NCI-H1417 treated with DMSO at 0.1 percent for 48 hours (cell line): ENCODE measurements at regions not wholly inside any gene's neighbourhood (a gene's known extent, or its start where the extent isn't known, plus 50 kb on each side); places are given as distances from the start of the nearest gene placed in this dataset.
"Not testable (repeated sequence)": the region's sequence is repeated elsewhere in the genome, so short reads cannot be mapped to it uniquely, and the experiment has no call there.

Experiments used
- DNase-seq: peaks from one replicate; lab custom pipeline; 2025; lab: John Stamatoyannopoulos, UW

- DNase-seq: no peak
Measured at GRCh38 chr4:27360790-27361267, 500.2 kb downstream of the STIM2 start.

- no peak for DNase-seq
Measured at GRCh38 chr4:27364509-27364908, 503.9 kb downstream of the STIM2 start.

GRCh38 chr4:27366104-27366823, 505.6 kb downstream of the STIM2 start:
- DNase-seq: no peak

GRCh38 chr4:27368781-27369180, 508.1 kb downstream of the STIM2 start:
- DNase-seq: no peak

- DNase-seq: no peak
Measured at GRCh38 chr4:27381815-27382214, 521.2 kb downstream of the STIM2 start.

GRCh38 chr4:27387711-27388110, 527.1 kb downstream of the STIM2 start:
- no peak for DNase-seq

- DNase-seq: no peak
Measured at GRCh38 chr4:27397886-27398285, 537.2 kb downstream of the STIM2 start.

- no peak for DNase-seq
Measured at GRCh38 chr4:27398631-27399310, 538.1 kb downstream of the STIM2 start.

- DNase-seq: no peak
Measured at GRCh38 chr4:27407616-27408015, 547.0 kb downstream of the STIM2 start.

- no peak for DNase-seq
Measured at GRCh38 chr4:27412613-27413012, 552.0 kb downstream of the STIM2 start.

GRCh38 chr4:27414887-27415731, 554.5 kb downstream of the STIM2 start:
- DNase-seq: no peak

GRCh38 chr4:27428661-27429060, 568.0 kb downstream of the STIM2 start:
- DNase-seq: no peak

GRCh38 chr4:27429364-27429871, 568.8 kb downstream of the STIM2 start:
- DNase-seq: no peak

GRCh38 chr4:27442146-27442545, 581.5 kb downstream of the STIM2 start:
- no peak for DNase-seq

- DNase-seq: not testable (repeated sequence)
Measured at GRCh38 chr4:27442661-27443060, 582.0 kb downstream of the STIM2 start.

GRCh38 chr4:27463816-27464215, 603.2 kb downstream of the STIM2 start:
- DNase-seq: no peak

GRCh38 chr4:27467351-27467750, 606.7 kb downstream of the STIM2 start:
- no peak for DNase-seq

- DNase-seq: no peak
Measured at GRCh38 chr4:27472364-27472763, 611.7 kb downstream of the STIM2 start.

- no peak for DNase-seq
Measured at GRCh38 chr4:27474691-27475090, 614.0 kb downstream of the STIM2 start.

- no peak for DNase-seq
Measured at GRCh38 chr4:27484216-27484615, 623.6 kb downstream of the STIM2 start.

- no peak for DNase-seq
Measured at GRCh38 chr4:27490315-27490714, 629.7 kb downstream of the STIM2 start.

GRCh38 chr4:27490766-27491165, 630.1 kb downstream of the STIM2 start:
- no peak for DNase-seq
